HG03025 (cell line): ENCODE measurements at regions not wholly inside any gene's neighbourhood (a gene's known extent, or its start where the extent isn't known, plus 50 kb on each side); places are given as distances from the start of the nearest gene placed in this dataset.
"Not testable (repeated sequence)": the region's sequence is repeated elsewhere in the genome, so short reads cannot be mapped to it uniquely, and the experiment has no call there.

Experiments
- ATAC-seq: cut with Tn5 transposase; IDR thresholded peaks from one replicate; pipeline ENCODE4 v1.9.1; 2021; ENCODE audit warnings: mild to moderate bottlenecking, moderate library complexity; ENCODE audit not compliant: unreplicated experiment, low FRiP score

DNA sequence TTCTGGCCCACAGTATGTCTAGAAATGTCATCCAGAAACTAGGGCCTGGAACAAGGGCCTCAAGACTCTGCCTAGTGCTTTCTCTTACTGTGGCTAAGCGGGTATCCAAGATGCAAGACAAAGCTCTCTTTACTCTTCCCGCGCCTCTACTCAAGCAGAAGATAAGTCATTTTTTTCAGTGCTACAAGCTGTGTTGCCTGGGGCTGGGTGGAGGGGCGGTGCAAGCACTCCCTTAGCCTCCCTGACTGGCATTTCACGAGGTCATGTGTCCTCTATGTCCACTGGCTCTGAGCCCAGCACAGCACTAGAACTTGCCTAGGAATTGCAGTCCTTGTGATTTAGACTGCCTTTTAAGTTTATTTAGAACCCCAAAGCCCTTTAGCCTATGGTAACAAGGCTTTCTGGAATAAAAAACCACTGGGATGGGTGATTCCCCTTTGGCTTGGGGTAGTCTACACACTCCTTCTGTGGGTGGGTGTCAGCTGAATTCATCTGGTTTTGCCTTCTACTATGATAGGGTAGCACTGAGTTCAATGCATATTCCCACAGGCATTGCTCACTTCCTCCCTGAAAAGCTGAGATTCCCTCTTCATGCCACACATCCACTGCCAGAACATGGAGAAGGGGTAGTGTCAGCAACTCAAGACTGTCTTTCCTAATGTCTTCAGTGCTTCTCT, 371.8 kb upstream of the KCND2 start:
- ATAC-seq = no peak

DNA sequence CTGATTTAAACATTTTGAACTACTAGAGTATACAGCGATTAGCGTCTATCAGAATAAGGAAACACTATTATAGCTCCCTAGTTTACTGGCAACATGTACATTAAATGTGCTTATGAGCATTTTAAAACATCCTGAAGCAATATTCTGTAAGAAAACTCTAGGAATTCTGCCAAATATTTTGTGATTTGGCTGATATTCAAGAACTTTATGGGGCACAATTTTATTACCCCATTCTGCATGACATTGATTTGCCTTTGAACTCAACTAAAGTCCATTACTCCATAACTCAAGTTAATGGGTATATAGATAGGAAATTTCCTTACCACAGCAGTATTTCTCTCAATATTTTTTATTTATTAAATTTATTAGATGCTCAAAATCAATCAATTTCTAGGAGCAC, 369.9 kb upstream of the KCND2 start:
- ATAC-seq = no peak

DNA sequence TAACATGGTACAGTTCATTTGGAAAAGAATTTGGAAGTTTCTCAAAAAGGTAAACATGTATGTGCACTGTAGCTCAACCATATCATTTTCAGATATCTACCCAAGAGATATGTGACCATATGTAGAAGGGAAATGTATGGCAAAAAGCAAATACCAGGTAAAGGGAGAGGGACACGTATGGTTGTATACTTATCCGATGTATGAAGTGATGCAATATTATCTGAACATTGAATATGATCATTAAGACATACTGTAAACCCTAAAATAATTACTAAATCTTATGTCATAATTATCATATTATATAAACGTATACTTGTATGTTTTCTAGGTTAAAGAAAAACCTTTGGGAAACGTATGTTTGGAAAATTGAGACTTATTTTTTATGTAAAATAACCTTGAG, 367.5 kb upstream of the KCND2 start:
- no peak for ATAC-seq

DNA sequence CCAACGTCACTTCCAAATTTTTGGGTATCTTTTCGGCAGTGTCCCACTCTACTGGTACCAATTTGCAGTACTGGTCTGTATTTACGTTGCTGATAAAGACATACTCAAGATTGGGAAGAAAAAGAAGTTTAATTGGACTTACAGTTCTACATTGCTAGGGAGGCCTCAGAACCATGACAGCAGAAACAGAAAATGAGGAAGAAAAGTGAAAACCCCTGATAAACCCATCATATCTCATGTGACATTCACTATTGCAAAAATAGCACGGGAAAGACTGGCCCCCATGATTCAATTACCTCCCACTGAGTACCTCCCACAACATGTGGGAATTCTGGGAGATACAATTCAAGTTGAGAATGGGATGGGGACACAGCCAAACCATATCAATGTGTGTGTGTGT, 364.0 kb upstream of the KCND2 start:
- no peak for ATAC-seq

DNA sequence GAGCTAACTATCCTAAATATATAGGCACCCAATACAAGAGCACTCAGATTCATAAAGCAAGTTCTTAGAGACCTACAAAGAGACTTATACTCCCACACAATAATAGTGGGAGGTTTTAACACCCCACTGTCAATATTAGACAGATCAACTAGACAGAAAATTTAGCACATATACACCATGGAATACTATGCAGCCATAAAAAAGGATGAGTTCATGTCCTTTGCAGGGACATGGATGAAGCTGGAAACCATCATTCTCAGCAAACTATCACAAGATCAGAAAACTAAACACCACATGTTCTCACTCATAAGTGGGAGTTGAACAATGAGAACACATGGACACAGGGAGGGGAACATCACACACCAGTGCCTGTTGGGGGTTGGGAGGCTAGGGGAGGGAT, 358.9 kb upstream of the KCND2 start:
- ATAC-seq = not testable (repeated sequence)

DNA sequence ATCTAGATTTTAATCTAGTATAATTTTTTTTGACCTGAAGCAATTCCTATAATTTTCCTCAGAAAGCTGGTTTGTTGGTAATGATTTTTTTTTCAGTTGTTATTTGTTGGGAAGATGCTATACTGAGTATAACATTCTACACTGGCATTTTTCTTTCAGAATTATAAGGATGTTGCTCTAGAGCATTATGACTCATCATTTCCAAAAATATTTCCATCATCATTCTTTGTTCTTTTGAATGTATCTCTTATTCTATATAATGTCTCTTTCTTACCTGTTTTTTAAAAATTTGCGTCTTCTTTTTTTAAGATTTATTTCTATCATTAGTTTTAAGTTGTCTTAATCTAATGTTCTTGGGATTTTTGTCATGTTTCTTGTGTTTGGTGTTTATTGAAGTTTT, 356.5 kb upstream of the KCND2 start:
- no peak for ATAC-seq

DNA sequence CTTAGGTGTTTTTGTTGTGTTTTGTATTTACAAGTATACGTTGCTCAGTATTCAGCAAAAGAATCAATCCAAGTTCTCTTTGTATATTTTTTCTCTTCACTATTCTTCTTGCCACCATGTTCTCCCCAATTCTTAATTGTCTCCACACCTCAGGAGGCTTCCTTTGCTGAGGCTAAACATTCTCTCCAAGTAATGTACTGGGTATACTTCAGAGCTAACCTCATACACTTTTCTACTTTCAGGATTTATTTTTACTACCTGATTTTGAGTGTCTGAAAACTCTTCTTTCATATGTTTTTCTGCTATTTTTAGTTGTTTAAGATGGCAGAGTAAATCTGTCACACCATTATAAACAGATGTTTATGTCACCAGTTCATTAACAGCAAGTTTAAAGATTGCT, 354.8 kb upstream of the KCND2 start:
- no peak for ATAC-seq

DNA sequence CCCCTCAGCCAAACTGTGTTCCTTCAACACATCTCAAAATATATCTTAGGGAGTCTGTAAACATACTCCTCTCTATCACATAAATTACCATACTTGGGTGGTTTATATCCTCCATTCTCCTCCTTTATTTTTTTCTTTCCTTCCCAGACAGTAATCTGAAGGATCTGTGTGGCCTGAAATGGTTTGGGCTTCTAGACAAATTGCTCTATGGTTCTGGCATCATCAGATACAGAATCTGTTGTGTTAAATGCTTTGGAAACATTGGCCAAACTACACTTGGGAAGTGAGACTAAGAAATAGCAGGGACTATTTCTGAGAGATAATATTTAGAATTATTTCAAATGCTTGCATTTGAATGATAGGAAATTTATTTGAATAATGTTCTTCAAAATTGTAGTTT, 353.0 kb upstream of the KCND2 start:
- no peak for ATAC-seq

DNA sequence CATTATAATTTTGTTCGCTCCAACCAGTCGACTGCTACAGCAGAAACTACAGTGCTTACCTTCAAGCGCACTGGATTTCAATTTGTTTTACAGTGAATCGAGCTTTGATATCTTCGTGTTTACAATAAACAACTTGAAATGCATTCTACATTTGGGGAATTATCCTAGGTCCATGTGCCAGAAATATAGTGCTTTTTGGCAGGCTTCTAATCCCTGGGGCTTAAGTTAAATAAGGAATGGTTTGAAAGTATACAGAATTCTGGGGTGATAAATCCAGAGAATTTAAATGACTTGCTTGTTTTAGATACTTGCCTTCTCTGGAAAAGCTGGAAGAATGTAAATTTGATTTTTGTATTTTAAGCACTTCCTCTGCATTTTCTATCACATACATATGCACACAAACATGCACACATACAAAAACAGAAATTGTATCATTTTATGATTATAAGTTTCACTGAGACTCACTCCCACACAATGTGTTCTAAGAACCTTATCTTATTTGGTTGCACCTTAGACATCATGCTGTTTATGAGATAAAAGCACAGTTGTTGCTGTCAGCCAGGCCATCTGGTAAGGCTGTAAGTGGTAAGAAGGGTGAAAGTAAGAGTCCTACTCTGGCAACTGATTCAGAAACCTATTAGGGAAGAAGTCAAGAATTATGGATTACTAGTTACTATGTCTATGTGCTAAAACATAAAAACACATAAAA, 347.2 kb upstream of the KCND2 start:
- no peak for ATAC-seq

DNA sequence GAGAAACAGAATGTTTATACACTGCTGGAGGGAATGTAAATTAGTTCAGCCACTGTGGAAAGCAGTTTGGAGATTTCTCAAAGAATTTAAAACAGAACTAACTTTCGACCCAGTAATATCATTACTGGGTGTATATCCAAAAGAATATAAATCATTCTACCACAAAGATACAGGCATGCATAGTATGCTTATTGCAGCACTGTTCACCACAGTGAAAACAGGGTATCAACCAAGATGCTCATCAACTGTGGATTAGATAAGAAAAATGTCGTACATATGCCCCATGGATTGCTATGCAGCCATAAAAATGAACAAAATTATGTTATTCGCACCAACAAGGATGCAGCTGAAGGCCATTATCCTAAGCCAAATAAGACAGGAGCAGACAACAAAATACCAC, 343.1 kb upstream of the KCND2 start:
- no peak for ATAC-seq

DNA sequence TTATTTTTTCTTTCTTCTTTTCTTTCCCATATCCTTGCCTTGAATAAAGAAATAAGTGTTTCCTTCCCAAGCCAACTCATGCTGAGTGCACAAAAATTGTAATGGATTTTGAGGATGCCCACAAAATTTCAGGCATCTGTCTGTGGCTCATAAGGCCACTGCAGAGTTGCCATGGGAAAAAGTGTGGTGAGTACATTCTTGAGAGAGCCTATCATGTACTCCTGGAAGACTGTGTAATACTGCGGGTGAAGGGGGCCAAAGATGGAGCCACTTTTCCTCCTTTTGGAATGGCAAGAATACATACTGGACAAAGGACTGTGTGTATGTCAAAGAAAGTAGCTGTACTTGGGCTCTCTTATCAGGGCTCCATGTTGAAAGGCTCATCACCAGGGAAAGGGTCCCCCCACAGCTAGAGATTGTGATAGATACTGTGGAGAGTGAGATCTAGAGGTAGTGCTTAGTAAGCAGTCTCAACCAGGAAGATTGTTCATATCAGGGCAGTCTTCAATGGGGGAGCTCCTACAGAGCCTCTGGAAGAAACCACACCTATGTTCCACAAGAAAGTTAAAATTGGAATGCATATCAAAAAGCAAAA, 341.6 kb upstream of the KCND2 start:
- ATAC-seq = no peak

DNA sequence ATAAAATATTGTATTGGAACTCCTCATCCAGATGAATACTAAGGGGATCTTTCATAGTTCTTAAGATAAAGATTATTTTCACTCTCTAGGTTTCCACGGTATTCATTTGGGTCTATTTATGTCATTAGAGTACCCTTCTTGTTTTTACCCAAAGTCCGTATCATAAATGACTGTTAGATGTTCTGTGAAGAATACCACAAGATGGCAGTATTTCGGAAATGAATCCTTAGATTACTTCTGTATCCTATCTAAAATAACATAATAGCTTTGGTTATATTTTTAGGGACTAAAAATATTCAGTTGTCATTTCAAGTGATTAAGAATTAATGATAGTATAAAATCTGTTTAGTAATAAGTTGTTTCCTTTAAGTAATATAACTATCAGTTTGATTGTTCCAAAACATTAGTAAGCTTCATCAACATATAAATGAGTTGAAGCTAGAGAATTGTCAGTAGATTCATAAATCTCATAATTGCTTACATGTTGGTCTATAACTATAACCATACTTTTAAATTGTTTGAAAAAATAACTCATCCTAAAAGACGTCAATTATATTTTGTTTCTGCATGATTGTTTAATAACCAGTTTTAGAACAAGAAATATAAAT, 337.5 kb upstream of the KCND2 start:
- no peak for ATAC-seq

DNA sequence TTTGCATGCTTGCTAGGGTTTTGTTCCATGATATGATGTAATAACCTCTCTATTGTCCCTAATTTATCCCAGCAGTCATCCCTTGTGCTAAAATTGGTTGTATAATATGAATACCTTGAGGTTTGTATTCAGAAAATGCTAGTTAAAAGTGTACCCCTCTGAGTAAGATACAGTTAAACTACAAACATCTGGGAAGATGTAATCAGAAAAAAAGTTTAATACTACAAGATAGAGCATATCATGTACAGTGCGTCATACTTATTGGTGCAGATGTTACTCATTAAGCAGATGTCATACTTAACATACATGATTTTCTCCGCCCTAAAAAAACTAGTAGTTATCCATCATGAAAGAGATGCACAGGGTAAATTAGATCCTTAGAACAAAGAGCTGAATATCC, 336.1 kb upstream of the KCND2 start:
- no peak for ATAC-seq

DNA sequence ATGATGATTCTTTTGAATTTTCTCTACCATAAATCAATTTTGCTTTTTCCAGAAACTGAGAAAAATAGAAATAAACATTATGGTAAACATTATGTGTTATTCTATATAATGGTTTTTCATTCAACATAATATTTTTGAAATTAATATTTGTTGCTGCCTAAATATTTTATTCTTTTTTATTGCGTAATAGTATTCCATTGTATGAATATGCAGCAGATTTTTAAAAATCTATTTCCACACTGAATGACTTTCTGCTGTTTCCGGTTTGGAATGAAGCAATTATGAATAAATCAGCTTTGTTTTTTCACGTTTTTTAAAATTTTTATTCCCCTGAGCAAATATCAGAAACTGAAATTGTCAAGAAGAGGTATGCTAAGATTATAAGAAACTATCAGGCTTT, 335.2 kb upstream of the KCND2 start:
- no peak for ATAC-seq

DNA sequence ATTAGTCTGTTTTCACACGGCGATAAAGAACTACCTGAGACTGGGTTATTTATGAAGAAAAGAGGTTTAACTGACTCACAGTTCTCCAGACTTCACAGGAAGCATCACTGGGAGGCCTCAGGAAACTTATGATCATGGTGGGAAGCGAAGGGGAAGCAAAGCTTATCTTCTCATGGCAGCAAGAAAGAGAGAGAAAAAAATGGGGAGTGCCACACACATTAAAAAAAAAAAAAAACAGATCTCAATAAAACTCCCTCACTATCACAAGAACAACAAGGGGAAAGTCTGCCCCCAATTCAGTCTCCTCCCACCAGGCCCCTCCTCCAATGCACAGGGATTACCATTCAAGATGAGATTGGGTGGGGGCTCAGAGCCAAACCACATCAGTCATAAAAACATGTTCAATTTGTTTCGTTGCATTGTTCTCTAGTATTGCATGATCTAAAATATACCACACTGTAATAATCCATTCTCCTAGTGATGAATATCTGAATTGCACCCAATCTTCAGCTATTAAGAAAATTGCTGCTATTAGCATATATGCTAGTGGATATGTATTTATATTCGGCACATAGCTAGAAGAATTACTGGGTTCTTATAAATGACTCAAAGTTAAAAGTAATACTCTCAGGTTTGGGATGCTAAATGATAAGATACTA, 328.9 kb upstream of the KCND2 start:
- no peak for ATAC-seq

DNA sequence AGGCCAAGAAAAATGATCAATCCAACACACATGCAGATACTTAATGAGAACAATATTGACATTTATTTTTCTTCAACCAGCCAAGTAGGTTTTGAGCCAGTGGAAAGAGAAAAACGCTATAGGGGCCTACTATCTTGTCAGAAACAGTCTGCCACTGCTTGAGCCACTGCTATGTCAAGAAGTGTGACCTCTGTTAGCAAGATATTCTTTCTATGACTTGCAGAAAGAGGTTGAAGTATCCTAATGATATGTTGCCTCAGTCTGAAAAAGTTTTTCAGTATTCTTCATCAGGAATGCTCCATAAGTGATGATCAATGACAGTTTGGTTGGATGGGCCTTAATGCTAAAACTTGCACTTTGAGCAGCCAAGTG, 328.4 kb upstream of the KCND2 start:
- ATAC-seq = no peak

DNA sequence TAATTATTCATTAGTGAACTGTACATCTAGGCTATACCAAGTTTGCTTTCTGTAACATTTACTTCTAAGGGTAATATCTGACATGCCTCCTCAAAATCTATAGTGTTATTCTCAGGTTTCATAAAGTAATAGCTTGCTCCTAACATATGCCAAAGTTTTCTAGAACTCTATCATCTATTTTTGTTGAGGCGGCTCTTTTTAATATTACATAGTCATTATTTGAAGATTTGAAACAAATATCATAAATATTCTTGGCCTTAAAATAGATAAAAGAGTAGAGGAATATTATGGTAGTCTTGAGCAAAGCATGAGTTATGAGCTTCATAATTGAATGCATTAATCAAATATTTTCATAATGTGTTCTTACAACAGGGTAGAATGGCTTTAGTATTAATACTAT, 327.2 kb upstream of the KCND2 start:
- no peak for ATAC-seq

DNA sequence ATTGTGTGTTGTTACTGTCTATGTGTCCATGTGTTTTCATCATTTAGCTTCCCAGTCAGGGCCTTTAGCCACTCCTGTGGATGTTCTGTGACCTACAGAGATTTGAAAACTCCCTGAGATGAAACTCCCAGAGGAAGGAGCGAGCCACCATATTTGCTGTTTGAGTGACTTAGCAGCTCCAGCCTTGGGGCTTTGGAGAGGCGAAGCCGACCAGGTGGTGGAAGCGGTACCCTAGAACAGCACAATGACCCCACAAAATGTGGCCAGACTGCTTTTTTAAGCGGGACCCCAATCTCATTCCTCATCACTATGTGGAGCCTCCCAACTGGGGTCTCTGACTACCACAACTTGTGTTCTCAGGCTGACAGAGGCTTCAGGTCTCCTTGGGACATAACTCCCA, 323.9 kb upstream of the KCND2 start:
- ATAC-seq = no peak

DNA sequence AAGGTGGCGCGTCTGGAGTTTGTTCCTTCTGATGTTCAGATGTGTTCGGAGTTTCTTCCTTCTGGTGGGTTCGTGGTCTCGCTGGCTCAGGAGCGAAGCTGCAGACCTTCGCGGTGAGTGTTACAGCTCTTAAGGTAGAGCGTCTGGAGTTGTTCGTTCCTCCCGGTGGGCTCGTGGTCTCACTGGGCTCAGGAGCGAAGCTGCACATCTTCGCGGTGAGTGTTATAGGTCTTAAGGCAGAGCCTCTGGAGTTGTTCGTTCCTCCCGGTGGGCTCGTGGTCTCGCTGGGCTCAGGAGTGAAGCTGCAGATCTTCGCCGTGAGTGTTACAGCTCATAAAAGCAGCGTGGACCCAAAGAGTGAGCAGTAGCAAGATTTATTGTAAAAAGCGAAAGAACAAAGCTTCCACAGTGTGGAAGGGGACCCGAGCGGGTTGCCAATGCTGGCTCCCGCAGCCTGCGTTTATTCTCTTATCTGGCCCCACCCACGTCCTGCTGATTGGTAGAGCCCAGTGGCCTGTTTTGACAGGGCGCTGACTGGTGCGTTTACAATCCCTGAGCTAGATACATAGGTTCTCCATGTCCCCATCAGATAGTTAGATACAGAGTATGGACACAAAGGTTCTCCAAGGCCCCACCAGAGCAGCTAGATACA, 322.5 kb upstream of the KCND2 start:
- ATAC-seq = not testable (repeated sequence)

DNA sequence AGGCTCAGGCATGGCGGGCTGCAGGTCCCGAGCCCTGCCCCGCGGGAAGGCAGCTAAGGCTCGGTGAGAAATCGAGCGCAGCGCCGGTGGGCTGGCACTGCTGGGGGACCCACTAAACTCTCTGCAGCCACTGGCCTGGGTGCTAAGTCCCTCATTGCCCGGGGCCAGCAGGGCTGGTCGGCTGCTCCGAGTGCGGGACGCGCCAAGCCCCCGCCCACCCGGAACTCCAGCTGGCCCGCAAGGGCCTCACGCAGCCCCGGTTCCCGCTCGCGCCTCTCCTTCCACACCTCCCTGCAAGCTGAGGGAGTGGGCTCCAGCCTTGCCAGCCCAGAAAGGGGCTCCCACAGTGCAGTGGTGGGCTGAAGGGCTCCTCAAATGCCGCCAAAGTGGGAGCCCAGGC, 321.4 kb upstream of the KCND2 start:
- ATAC-seq = not testable (repeated sequence)

DNA sequence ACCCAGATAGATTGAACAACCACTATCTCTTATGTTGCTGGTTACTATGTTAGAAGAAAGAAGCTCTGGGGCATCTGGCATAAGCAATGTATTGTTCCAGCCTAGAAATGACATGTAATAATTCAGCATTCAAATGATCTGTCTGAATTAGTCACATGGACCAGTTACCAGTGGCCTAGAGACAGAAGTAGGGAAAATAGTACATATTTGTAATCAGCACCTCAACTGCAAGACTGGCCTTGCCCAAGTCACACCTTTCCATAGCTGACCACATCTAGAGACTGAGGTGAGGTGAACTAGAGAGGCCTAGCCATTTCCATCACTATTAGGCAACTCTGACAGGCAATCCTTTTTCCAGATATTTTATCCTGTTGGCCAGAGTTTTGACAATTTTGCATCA, 315.6 kb upstream of the KCND2 start:
- ATAC-seq = no peak
